Effector memory CD4-positive, alpha-beta T cell (primary cell): ENCODE measurements at regions not wholly inside any gene's neighbourhood (a gene's known extent, or its start where the extent isn't known, plus 50 kb on each side); places are given as distances from the start of the nearest gene placed in this dataset.

Experiments
- DNase-seq, 3 donors: peaks; one replicate each; pipeline ENCODE4 v3.0.0-alpha.2; 2020
- H3K27ac ChIP-seq: 2 replicates; pipeline ENCODE4 v1.7.0; 2013; ENCODE audit warnings: mild to moderate bottlenecking, low read length, moderate library complexity; ENCODE audit not compliant: insufficient read depth, poor library complexity, severe bottlenecking
- H3K27me3 ChIP-seq: replicated peaks from 2 replicates; pipeline ENCODE4 v1.7.0; 2013; ENCODE audit warnings: mild to moderate bottlenecking, low read length; ENCODE audit not compliant: insufficient read depth, control insufficient read depth, poor library complexity, severe bottlenecking
- H3K36me3 ChIP-seq: 2 replicates; pipeline ENCODE4 v1.7.0; 2013; ENCODE audit warnings: mild to moderate bottlenecking, low read length, moderate library complexity; ENCODE audit not compliant: control insufficient read depth, insufficient read depth
- H3K4me1 ChIP-seq: 2 replicates; pipeline ENCODE4 v1.7.0; 2013; ENCODE audit warnings: low read length, mild to moderate bottlenecking; ENCODE audit not compliant: control insufficient read depth, insufficient read depth, poor library complexity, severe bottlenecking
- H3K4me3 ChIP-seq: 2 replicates; pipeline ENCODE4 v1.7.0; 2013; ENCODE audit warnings: low read length, low read depth, mild to moderate bottlenecking; ENCODE audit not compliant: insufficient read depth, poor library complexity, severe bottlenecking
- H3K9me3 ChIP-seq: 2 replicates; pipeline ENCODE4 v1.7.0; 2013; ENCODE audit warnings: mild to moderate bottlenecking, low read length, moderate library complexity; ENCODE audit not compliant: control insufficient read depth

- Histone ChIP-seq H3K27me3 (no peaks in the 10 kb centered on the region), H3K27ac (no peak overlapping the region), H3K36me3 (no peaks in the 10 kb centered on the region), H3K4me1 (no peaks in the 10 kb centered on the region), H3K9me3 (no peaks in the 10 kb centered on the region), H3K4me3 (no peak overlapping the region)
- DNase-seq = no peak
These were observed 222.1 kb upstream of the NR2F2 start for GRCh38 chr15:96108405-96108804.

GRCh38 chr15:96109820-96110219, 220.7 kb upstream of the NR2F2 start:
- no peak overlapping the region for H3K27ac ChIP-seq
- H3K36me3 ChIP-seq = no peaks in the 10 kb centered on the region
- H3K9me3 ChIP-seq = no peaks in the 10 kb centered on the region
- DNase-seq = no peak
- no peaks in the 10 kb centered on the region for H3K4me1 ChIP-seq
- H3K27me3 ChIP-seq = no peaks in the 10 kb centered on the region
- H3K4me3 ChIP-seq = no peak overlapping the region

- Histone ChIP-seq H3K4me1 (no peaks in the 10 kb centered on the region), H3K27ac (no peak overlapping the region)
These were observed 218.5 kb upstream of the NR2F2 start for GRCh38 chr15:96112018-96112417.

GRCh38 chr15:96115642-96116041, 214.9 kb upstream of the NR2F2 start:
- Histone ChIP-seq H3K4me3 (no peak overlapping the region), H3K4me1 (no peaks in the 10 kb centered on the region), H3K9me3 (no peaks in the 10 kb centered on the region), H3K36me3 (no peaks in the 10 kb centered on the region), H3K27ac (no peak overlapping the region), H3K27me3 (no peaks in the 10 kb centered on the region)
- DNase-seq = no peak

More at GRCh38 chr15:96112018-96112417, 218.5 kb upstream of the NR2F2 start:
- Histone ChIP-seq H3K4me3 (no peak overlapping the region), H3K27me3 (no peaks in the 10 kb centered on the region), H3K9me3 (no peaks in the 10 kb centered on the region), H3K36me3 (no peaks in the 10 kb centered on the region)
- no peak for DNase-seq

GRCh38 chr15:96117270-96117669, 213.2 kb upstream of the NR2F2 start:
- no peak overlapping the region for H3K27ac ChIP-seq
- H3K4me3 ChIP-seq = no peak overlapping the region
- no peaks in the 10 kb centered on the region for H3K9me3 ChIP-seq
- H3K36me3 ChIP-seq = no peaks in the 10 kb centered on the region
- no peaks in the 10 kb centered on the region for H3K27me3 ChIP-seq
- H3K4me1 ChIP-seq = no peaks in the 10 kb centered on the region
- no peak for DNase-seq

GRCh38 chr15:96119734-96120133, 210.8 kb upstream of the NR2F2 start:
- Histone ChIP-seq H3K36me3 (no peaks in the 10 kb centered on the region), H3K27ac (no peak overlapping the region), H3K27me3 (no peaks in the 10 kb centered on the region), H3K9me3 (no peaks in the 10 kb centered on the region), H3K4me3 (no peak overlapping the region), H3K4me1 (no peaks in the 10 kb centered on the region)
- DNase-seq = no peak

GRCh38 chr15:96121086-96121920, 209.2 kb upstream of the NR2F2 start:
- H3K27ac ChIP-seq = no peak overlapping the region
- no peak for DNase-seq

GRCh38 chr15:96122077-96123027, 208.1 kb upstream of the NR2F2 start:
- Histone ChIP-seq H3K4me1 (no peaks in the 10 kb centered on the region), H3K27me3 (no peaks in the 10 kb centered on the region), H3K27ac (no peak overlapping the region), H3K4me3 (no peak overlapping the region), H3K9me3 (no peaks in the 10 kb centered on the region), H3K36me3 (no peaks in the 10 kb centered on the region)
- no peak for DNase-seq

More at GRCh38 chr15:96121086-96121920, 209.2 kb upstream of the NR2F2 start:
- Histone ChIP-seq H3K4me3 (no peak overlapping the region), H3K4me1 (no peaks in the 10 kb centered on the region), H3K27me3 (no peaks in the 10 kb centered on the region), H3K36me3 (no peaks in the 10 kb centered on the region), H3K9me3 (no peaks in the 10 kb centered on the region)

GRCh38 chr15:96123028-96123400, 207.5 kb upstream of the NR2F2 start:
- Histone ChIP-seq H3K27me3 (no peaks in the 10 kb centered on the region), H3K27ac (no peak overlapping the region)

More at GRCh38 chr15:96123028-96123400, 207.5 kb upstream of the NR2F2 start:
- no peaks in the 10 kb centered on the region for H3K4me1 ChIP-seq
- DNase-seq = no peak
- H3K9me3 ChIP-seq = no peaks in the 10 kb centered on the region
- no peak overlapping the region for H3K4me3 ChIP-seq
- no peaks in the 10 kb centered on the region for H3K36me3 ChIP-seq
